ENCODE measurements at regions not wholly inside any gene's neighbourhood (a gene's known extent, or its start where the extent isn't known, plus 50 kb on each side); places are given as distances from the start of the nearest gene placed in this dataset.

DNA sequence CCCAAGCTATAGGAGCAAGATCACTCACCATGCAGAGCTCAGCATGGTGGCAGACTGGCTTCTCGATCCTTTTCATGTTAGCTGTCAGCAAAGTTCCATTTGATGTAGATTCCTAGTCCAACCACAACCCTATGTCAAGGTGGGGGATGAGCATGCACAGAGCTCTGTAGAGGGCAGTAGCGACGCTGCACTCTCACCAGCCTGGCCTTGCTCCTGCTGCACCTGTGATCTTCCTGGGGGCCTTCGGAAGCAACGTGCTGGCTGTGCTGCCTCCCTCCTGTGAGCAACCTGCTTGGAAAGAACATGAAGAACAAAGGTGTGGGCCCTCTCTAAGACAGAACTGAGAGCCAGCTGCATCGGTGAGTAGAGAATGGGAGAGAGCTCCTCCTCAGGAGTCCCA, 479.4 kb upstream of the MYT1L start:
- no peak overlapping the region for H2AFZ ChIP-seq (ENCODE audit: low read depth)
- H3K9me2 ChIP-seq = no peaks in the 10 kb centered on the region
- H3K79me2 ChIP-seq (ENCODE audit: insufficient read depth) = no peaks in the 10 kb centered on the region
- no peaks in the 10 kb centered on the region; a peak in 1 of 4 replicates for H3K4me1 ChIP-seq (ENCODE audit: control insufficient read depth in 1 of 2, insufficient read depth in 2 of 2, low read depth in 1 of 2, low read length in 1 of 2)
- H3K4me3 ChIP-seq (ENCODE audit: low read depth in 2 of 2, low read length in 1 of 2) = no peak overlapping the region
- TF ChIP-seq, protein P1, sequence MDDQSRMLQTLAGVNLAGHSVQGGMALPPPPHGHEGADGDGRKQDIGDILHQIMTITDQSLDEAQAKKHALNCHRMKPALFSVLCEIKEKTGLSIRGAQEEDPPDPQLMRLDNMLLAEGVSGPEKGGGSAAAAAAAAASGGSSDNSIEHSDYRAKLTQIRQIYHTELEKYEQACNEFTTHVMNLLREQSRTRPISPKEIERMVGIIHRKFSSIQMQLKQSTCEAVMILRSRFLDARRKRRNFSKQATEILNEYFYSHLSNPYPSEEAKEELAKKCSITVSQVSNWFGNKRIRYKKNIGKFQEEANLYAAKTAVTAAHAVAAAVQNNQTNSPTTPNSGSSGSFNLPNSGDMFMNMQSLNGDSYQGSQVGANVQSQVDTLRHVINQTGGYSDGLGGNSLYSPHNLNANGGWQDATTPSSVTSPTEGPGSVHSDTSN (IDR thresholded peaks at IDR 0.05) = no peak
- no peak for TF ChIP-seq FOSL2 (IDR thresholded peaks at IDR 0.05; ENCODE audit: borderline replicate concordance, low read depth)
- TF ChIP-seq YY1 (IDR thresholded peaks at IDR 0.05; ENCODE audit: low read depth) = no peak
- TF ChIP-seq MEF2A (IDR thresholded peaks at IDR 0.05; ENCODE audit: borderline replicate concordance, low read depth) = no peak
- TF ChIP-seq, protein P2, sequence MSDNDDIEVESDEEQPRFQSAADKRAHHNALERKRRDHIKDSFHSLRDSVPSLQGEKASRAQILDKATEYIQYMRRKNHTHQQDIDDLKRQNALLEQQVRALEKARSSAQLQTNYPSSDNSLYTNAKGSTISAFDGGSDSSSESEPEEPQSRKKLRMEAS (IDR thresholded peaks at IDR 0.05; ENCODE audit: low read depth) = no peak
- no peak for TF ChIP-seq RXRA (IDR thresholded peaks at IDR 0.05; ENCODE audit: borderline replicate concordance, low read depth)
- TF ChIP-seq RFX5 (IDR thresholded peaks at IDR 0.05; ENCODE audit: low read length) = no peak
- TF ChIP-seq, protein P3, sequence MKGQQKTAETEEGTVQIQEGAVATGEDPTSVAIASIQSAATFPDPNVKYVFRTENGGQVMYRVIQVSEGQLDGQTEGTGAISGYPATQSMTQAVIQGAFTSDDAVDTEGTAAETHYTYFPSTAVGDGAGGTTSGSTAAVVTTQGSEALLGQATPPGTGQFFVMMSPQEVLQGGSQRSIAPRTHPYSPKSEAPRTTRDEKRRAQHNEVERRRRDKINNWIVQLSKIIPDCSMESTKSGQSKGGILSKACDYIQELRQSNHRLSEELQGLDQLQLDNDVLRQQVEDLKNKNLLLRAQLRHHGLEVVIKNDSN (IDR thresholded peaks at IDR 0.05; ENCODE audit: borderline replicate concordance, low read depth) = no peak
- TF ChIP-seq, protein P4, sequence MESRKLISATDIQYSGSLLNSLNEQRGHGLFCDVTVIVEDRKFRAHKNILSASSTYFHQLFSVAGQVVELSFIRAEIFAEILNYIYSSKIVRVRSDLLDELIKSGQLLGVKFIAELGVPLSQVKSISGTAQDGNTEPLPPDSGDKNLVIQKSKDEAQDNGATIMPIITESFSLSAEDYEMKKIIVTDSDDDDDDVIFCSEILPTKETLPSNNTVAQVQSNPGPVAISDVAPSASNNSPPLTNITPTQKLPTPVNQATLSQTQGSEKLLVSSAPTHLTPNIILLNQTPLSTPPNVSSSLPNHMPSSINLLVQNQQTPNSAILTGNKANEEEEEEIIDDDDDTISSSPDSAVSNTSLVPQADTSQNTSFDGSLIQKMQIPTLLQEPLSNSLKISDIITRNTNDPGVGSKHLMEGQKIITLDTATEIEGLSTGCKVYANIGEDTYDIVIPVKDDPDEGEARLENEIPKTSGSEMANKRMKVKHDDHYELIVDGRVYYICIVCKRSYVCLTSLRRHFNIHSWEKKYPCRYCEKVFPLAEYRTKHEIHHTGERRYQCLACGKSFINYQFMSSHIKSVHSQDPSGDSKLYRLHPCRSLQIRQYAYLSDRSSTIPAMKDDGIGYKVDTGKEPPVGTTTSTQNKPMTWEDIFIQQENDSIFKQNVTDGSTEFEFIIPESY (IDR thresholded peaks at IDR 0.05; ENCODE audit: borderline replicate concordance, low read depth) = no peak
- TF ChIP-seq MXI1 (IDR thresholded peaks at IDR 0.05; ENCODE audit: low read depth, low read length) = no peak
- TF ChIP-seq RCOR1 (IDR thresholded peaks at IDR 0.05; ENCODE audit: low read length) = no peak
- no peak for TF ChIP-seq EZH2phosphoT487 (IDR thresholded peaks at IDR 0.05; ENCODE audit: borderline replicate concordance, low read depth)
- TF ChIP-seq ELF1 (IDR thresholded peaks at IDR 0.05) = no peak
- TF ChIP-seq FOXJ3 (CRISPR knock-in tag; IDR thresholded peaks at IDR 0.05) = no peak
- no peak for TF ChIP-seq EP300 (IDR thresholded peaks at IDR 0.05; ENCODE audit: borderline replicate concordance in 1 of 2, low read depth in 1 of 2, low read length in 1 of 2)
- no peak for DNase-seq
- no peaks in the 10 kb centered on the region for H4K20me1 ChIP-seq (ENCODE audit: insufficient read depth)
- no peaks in the 10 kb centered on the region for H3K36me3 ChIP-seq (replicated peaks in 1 of 2; ENCODE audit: control insufficient read depth in 1 of 2, insufficient read depth in 2 of 2, low read length in 1 of 2)
- H3K27me3 ChIP-seq (ENCODE audit: insufficient read depth) = no peaks in the 10 kb centered on the region
- no peak overlapping the region for H3K9ac ChIP-seq
- no peak overlapping the region for H3K27ac ChIP-seq (ENCODE audit: low read depth in 2 of 2, low read length in 1 of 2)
- H3K9me3 ChIP-seq = no peaks in the 10 kb centered on the region
- no peaks in the 10 kb centered on the region for H3F3A ChIP-seq (replicated peaks; ENCODE audit: insufficient read depth)
- ChIA-PET POLR2A (interaction anchor here (0.7 kb wide), 1 partner anchor 64 kb away, joined by 3 read pairs; no protein-coding TSS in a partner anchor), CTCF (interaction anchor here (1.2 kb wide), 1 partner anchor 12 kb away, joined by 3 read pairs; no protein-coding TSS in a partner anchor)
- WGBS (ENCODE audit: low lambda C conversion rate) = 38% methylated on average over 6 of the region's 6 CpGs
- no peak overlapping the region for H3K4me2 ChIP-seq
